NB4 (cell line): ENCODE measurements at regions not wholly inside any gene's neighbourhood (a gene's known extent, or its start where the extent isn't known, plus 50 kb on each side); places are given as distances from the start of the nearest gene placed in this dataset.

Experiments used
- DNase-seq: peaks from one replicate; pipeline ENCODE4 v3.0.0; 2010; ENCODE audit warnings: low read depth
- H3K4me3 ChIP-seq: one replicate; pipeline ENCODE4 v1.5.1; 2011; ENCODE audit warnings: mild to moderate bottlenecking, low read depth, low read length, moderate library complexity
- MYC ChIP-seq: IDR thresholded peaks from 2 replicates; pipeline ENCODE4 v1.6.1; 2011; ENCODE audit warnings: low read depth, low read length
- POLR2A ChIP-seq: IDR thresholded peaks from 2 replicates; pipeline ENCODE4 v1.6.1; 2011; ENCODE audit warnings: mild to moderate bottlenecking; ENCODE audit not compliant: insufficient read length; ENCODE audit errors: extremely low read depth
- TF ChIP-seq, protein P1 (sequence below): IDR thresholded peaks from 2 replicates; pipeline ENCODE4 v1.6.1; 2011; ENCODE audit warnings: low read depth, low read length
- TF ChIP-seq, protein P2 (sequence below): IDR thresholded peaks from one replicate; pipeline ENCODE4 v1.5.1; 2012; ENCODE audit warnings: low read depth, low read length

DNA sequence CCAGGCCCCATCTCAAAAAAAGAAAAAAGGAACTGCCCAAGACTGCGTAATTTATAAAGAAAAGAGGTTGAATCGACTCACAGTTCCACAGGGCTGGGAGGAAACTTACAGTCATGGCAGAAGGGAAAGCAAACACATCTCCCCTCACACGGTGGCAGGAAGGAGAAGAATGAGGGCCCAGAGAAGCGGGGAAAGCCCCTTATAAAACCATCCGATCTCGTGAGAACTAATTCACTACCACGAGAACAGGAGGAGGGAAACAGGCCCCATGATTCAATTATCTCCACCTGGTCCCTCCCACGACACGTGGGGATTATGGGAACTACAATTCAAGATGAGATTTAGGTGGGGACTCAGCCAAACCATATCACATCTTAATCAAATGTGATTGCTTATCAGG, 82.2 kb downstream of the BUD13 start:
- no peak for DNase-seq
- H3K4me3 ChIP-seq: no peak overlapping the region
- TF ChIP-seq, protein P1, sequence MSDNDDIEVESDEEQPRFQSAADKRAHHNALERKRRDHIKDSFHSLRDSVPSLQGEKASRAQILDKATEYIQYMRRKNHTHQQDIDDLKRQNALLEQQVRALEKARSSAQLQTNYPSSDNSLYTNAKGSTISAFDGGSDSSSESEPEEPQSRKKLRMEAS: no peak
- TF ChIP-seq, protein P2, sequence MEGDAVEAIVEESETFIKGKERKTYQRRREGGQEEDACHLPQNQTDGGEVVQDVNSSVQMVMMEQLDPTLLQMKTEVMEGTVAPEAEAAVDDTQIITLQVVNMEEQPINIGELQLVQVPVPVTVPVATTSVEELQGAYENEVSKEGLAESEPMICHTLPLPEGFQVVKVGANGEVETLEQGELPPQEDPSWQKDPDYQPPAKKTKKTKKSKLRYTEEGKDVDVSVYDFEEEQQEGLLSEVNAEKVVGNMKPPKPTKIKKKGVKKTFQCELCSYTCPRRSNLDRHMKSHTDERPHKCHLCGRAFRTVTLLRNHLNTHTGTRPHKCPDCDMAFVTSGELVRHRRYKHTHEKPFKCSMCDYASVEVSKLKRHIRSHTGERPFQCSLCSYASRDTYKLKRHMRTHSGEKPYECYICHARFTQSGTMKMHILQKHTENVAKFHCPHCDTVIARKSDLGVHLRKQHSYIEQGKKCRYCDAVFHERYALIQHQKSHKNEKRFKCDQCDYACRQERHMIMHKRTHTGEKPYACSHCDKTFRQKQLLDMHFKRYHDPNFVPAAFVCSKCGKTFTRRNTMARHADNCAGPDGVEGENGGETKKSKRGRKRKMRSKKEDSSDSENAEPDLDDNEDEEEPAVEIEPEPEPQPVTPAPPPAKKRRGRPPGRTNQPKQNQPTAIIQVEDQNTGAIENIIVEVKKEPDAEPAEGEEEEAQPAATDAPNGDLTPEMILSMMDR: no peak
- no peak for TF ChIP-seq POLR2A
- TF ChIP-seq MYC: no peak

DNA sequence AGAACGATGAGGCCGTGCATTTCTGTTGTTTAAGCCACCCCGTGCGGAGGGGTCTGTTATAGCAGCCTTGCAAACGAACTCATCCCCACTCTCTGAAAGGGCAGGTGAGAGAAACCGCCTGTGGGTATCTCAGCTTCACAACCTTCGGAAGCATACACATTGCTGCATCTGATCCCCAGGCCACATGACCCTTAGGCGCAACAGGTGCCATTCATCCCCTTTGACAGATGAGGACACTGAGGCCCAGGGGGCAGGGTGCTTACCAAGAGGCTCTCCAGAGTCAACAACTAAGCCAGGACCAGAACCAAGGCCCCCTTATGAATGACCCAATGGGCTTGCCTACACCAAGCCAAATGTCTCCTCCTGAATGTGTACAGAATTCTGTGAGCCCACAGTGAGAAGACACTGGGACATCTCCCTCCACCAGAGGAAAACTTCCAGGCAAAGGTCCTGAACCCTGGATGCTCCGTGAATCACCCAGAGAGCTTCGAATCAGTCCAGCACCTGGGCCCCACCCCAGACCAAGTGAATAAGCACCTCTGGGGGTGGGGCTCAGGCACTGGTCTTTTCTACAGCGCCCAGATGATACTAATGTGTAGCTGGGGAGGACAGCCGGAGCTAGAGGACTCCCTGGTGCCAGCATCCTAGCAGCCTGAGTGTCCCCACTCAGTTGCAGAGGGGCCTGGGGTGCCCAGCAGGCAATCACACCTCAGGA, 83.2 kb downstream of the BUD13 start:
- DNase-seq: no peak
- TF ChIP-seq, protein P1: no peak
- TF ChIP-seq, protein P2: no peak
- no peak for TF ChIP-seq POLR2A
- TF ChIP-seq MYC: no peak
- no peak overlapping the region for H3K4me3 ChIP-seq

DNA sequence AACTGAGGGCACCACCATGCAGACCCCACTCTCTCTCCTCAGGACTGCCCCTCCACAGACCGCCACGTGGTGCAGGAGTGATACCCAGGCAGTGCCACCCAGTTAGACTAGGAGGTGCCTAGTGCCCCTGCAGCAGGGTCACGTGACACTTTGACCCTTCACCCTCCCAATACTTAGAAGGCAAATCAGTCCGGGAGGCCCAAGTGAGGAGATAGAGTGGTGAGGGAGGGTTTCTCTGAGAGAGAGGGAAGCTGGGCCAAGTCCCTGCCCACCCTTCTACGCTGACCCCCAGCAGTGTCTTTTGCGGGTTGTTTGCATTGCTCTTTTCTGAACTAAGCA, 84.6 kb downstream of the BUD13 start:
- DNase-seq: no peak
- no peak overlapping the region for H3K4me3 ChIP-seq
- TF ChIP-seq POLR2A: no peak
- TF ChIP-seq, protein P2: no peak
- TF ChIP-seq MYC: no peak
- TF ChIP-seq, protein P1: no peak

DNA sequence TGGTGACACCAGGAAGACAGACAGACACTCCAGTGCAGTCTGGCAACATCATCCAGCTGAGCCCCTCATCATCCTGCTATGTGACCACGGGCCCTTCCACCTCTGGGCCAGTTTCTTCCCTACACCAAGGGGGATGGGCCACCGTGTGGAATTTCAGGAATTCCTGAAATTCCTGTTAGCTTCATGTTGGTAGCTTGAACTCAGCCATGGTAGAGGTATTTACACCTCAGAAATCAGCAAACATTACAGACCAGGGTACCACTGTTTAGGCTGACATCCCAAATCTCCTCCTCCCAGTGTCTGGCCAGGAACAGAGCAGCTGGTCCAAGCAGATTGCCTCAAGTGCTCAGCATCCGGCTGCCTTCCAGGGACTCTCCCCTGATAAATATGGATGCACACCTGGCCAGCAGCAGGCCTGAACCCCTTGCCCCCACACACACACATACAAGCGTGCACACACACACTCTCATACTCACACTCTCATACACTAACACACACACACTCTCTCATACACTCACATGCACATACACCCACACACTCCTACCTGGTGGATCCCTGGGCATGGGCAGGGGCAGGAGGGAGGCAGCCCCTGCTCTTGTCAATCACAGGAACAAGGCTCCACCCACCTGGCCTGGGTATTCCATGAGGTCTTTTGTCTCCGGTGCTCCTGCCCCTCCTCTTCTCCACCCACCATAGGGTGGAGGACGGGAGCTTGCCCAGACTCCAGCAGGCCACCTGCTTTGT, 85.2 kb downstream of the BUD13 start:
- DNase-seq: no peak
- H3K4me3 ChIP-seq: no peak overlapping the region
- TF ChIP-seq, protein P1: no peak
- TF ChIP-seq MYC: no peak
- TF ChIP-seq POLR2A: no peak
- TF ChIP-seq, protein P2: no peak

DNA sequence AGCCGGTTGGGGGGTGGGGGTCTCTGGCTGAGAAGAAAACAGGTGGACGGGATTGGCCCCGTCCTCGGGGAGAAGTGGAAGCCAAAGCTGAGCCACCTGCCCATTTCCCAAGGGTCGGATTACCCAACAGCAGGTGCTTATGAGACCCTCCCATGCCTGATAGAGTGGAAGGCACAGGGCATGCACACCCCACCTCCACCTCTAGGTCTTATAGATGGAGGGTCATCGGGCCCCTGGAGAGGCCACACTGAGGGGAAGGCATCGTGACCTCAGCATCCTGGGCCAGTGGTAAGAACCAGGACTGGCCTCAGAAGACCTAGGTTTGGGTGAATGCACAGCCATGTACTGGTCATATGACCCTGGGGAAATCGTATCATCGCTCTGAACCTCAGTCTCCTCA, 85.9 kb downstream of the BUD13 start:
- no peak overlapping the region for H3K4me3 ChIP-seq
- no peak for DNase-seq
- no peak for TF ChIP-seq MYC
- TF ChIP-seq, protein P2: no peak
- TF ChIP-seq, protein P1: no peak
- no peak for TF ChIP-seq POLR2A
